Left hindlimb (tissue), 1 donor: ENCODE measurements at regions not wholly inside any gene's neighbourhood (a gene's known extent, or its start where the extent isn't known, plus 50 kb on each side); places are given as distances from the start of the nearest gene placed in this dataset.
A peak's percentile ranks its signal among the peaks of the same experiment; 100 is the strongest.
"Not testable (repeated sequence)": the region's sequence is repeated elsewhere in the genome, so short reads cannot be mapped to it uniquely, and the experiment has no call there.

ENCODE experiments used
- DNase-seq: peaks from one replicate; pipeline ENCODE4 v3.0.0-alpha.2; 2018

GRCh38 chr5:174528821-174529544 lies 195.4 kb upstream of the MSX2 start:
- DNase-seq: no peak

- DNase-seq: no peak
These were observed 194.3 kb upstream of the MSX2 start for GRCh38 chr5:174529925-174530681.

- DNase-seq: no peak
These were observed 192.6 kb upstream of the MSX2 start for GRCh38 chr5:174531782-174532191.

- DNase-seq: peak; percentile 44
These were observed 191.6 kb upstream of the MSX2 start for GRCh38 chr5:174532455-174533453.

- no peak for DNase-seq
These were observed 190.6 kb upstream of the MSX2 start for GRCh38 chr5:174533751-174534241.

GRCh38 chr5:174535669-174536068 lies 188.7 kb upstream of the MSX2 start:
- DNase-seq: no peak

GRCh38 chr5:174539823-174540222 lies 184.6 kb upstream of the MSX2 start:
- not testable (repeated sequence) for DNase-seq

GRCh38 chr5:174542037-174542436 lies 182.3 kb upstream of the MSX2 start:
- DNase-seq: no peak

- DNase-seq: no peak
These were observed 181.9 kb upstream of the MSX2 start for GRCh38 chr5:174542471-174542870.

GRCh38 chr5:174545926-174546325 lies 178.5 kb upstream of the MSX2 start:
- no peak for DNase-seq

- no peak for DNase-seq
These were observed 176.6 kb upstream of the MSX2 start for GRCh38 chr5:174547814-174548213.

- no peak for DNase-seq
These were observed 175.1 kb upstream of the MSX2 start for GRCh38 chr5:174549254-174549653.

GRCh38 chr5:174550026-174550425 lies 174.4 kb upstream of the MSX2 start:
- no peak for DNase-seq

- no peak for DNase-seq
These were observed 172.0 kb upstream of the MSX2 start for GRCh38 chr5:174552428-174552827.

GRCh38 chr5:174553556-174553955 lies 170.8 kb upstream of the MSX2 start:
- peak; percentile 76 for DNase-seq

GRCh38 chr5:174555726-174556125 lies 168.7 kb upstream of the MSX2 start:
- DNase-seq: no peak

- no peak for DNase-seq
These were observed 167.6 kb upstream of the MSX2 start for GRCh38 chr5:174556756-174557155.

GRCh38 chr5:174558190-174558589 lies 166.2 kb upstream of the MSX2 start:
- DNase-seq: no peak

- no peak for DNase-seq
These were observed 165.2 kb upstream of the MSX2 start for GRCh38 chr5:174559141-174559540.

GRCh38 chr5:174559566-174560090 lies 164.8 kb upstream of the MSX2 start:
- DNase-seq: no peak

- no peak for DNase-seq
These were observed 163.5 kb upstream of the MSX2 start for GRCh38 chr5:174560861-174561260.

GRCh38 chr5:174563040-174563439 lies 161.3 kb upstream of the MSX2 start:
- DNase-seq: not testable (repeated sequence)

- no peak for DNase-seq
These were observed 160.5 kb upstream of the MSX2 start for GRCh38 chr5:174563899-174564298.
